GM12878 (cell line): ENCODE measurements at regions not wholly inside any gene's neighbourhood (a gene's known extent, or its start where the extent isn't known, plus 50 kb on each side); places are given as distances from the start of the nearest gene placed in this dataset.

Experiments
- NFYB ChIP-seq: IDR thresholded peaks from 2 replicates; pipeline ENCODE4 v1.6.1; 2011; ENCODE audit warnings: low read depth, mild to moderate bottlenecking, low read length, improper control_type of control experiment, moderate library complexity; ENCODE audit not compliant: insufficient read depth
- POLR2A ChIP-seq: IDR thresholded peaks from 2 replicates; pipeline ENCODE4 v1.6.1; 2011; ENCODE audit warnings: low read depth, mild to moderate bottlenecking, low read length
- SUZ12 ChIP-seq: fragments of 200-600 bp; sonication (generic); IDR thresholded peaks from one replicate; pipeline ENCODE4 v1.6.1; 2018; ENCODE audit warnings: antibody characterized with exemption, mild to moderate bottlenecking; ENCODE audit not compliant: unreplicated experiment
- TF ChIP-seq, protein P1 (sequence below), 3 experiments: IDR thresholded peaks in 2 of 3; conservative IDR thresholded peaks in 1 of 3; 2 replicates each; pipeline ENCODE4 v1.5.1; 2011; ENCODE audit warnings: low read depth in 3 of 3, low read length in 3 of 3, mild to moderate bottlenecking in 3 of 3, control low read depth in 2 of 3, moderate library complexity in 2 of 3, inconsistent platforms in 1 of 3, mixed read lengths in 1 of 3; ENCODE audit not compliant: control insufficient read depth in 2 of 3, insufficient read depth in 1 of 3; ENCODE audit errors: extremely low read depth in 1 of 3
- TF ChIP-seq, protein P2 (sequence below): fragments of 450-650 bp; formaldehyde crosslinking; IDR thresholded peaks from 2 replicates; pipeline ENCODE4 v1.5.0; 2022; ENCODE audit warnings: mild to moderate bottlenecking, missing genetic modification characterization
- TF ChIP-seq, protein P3 (sequence below): IDR thresholded peaks from 2 replicates; pipeline ENCODE4 v1.6.1; 2012; ENCODE audit warnings: mild to moderate bottlenecking, low read depth, low read length

DNA sequence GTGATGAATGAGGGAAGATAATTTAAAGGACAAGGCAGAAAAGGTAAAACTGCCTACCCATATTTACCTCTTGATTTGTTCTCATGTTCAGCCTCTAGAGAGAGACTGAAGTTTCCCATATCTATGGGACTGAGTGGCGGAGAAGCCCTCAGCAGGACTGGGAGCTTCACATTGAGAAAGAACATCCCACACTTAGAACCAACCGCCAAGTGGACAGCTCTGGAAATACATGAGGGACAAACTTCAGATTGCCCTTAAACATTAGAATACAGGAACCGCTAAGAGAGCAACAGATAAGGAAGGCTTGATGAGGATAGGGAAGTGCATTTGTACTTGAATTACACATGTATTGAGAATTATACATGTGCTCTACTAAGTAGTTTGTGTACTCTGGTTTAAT is 316.0 kb upstream of the MIR17HG start:
- TF ChIP-seq, protein P1, sequence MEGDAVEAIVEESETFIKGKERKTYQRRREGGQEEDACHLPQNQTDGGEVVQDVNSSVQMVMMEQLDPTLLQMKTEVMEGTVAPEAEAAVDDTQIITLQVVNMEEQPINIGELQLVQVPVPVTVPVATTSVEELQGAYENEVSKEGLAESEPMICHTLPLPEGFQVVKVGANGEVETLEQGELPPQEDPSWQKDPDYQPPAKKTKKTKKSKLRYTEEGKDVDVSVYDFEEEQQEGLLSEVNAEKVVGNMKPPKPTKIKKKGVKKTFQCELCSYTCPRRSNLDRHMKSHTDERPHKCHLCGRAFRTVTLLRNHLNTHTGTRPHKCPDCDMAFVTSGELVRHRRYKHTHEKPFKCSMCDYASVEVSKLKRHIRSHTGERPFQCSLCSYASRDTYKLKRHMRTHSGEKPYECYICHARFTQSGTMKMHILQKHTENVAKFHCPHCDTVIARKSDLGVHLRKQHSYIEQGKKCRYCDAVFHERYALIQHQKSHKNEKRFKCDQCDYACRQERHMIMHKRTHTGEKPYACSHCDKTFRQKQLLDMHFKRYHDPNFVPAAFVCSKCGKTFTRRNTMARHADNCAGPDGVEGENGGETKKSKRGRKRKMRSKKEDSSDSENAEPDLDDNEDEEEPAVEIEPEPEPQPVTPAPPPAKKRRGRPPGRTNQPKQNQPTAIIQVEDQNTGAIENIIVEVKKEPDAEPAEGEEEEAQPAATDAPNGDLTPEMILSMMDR (IDR thresholded peaks at IDR 0.05 in 2 of 3, conservative IDR thresholded peaks at IDR 0.05 in 1 of 3; ENCODE audit: control insufficient read depth in 2 of 3, extremely low read depth in 1 of 3, insufficient read depth in 1 of 3, low read depth in 3 of 3, low read length in 3 of 3): no peak
- no peak for TF ChIP-seq POLR2A
- TF ChIP-seq NFYB: no peak
- TF ChIP-seq, protein P2, sequence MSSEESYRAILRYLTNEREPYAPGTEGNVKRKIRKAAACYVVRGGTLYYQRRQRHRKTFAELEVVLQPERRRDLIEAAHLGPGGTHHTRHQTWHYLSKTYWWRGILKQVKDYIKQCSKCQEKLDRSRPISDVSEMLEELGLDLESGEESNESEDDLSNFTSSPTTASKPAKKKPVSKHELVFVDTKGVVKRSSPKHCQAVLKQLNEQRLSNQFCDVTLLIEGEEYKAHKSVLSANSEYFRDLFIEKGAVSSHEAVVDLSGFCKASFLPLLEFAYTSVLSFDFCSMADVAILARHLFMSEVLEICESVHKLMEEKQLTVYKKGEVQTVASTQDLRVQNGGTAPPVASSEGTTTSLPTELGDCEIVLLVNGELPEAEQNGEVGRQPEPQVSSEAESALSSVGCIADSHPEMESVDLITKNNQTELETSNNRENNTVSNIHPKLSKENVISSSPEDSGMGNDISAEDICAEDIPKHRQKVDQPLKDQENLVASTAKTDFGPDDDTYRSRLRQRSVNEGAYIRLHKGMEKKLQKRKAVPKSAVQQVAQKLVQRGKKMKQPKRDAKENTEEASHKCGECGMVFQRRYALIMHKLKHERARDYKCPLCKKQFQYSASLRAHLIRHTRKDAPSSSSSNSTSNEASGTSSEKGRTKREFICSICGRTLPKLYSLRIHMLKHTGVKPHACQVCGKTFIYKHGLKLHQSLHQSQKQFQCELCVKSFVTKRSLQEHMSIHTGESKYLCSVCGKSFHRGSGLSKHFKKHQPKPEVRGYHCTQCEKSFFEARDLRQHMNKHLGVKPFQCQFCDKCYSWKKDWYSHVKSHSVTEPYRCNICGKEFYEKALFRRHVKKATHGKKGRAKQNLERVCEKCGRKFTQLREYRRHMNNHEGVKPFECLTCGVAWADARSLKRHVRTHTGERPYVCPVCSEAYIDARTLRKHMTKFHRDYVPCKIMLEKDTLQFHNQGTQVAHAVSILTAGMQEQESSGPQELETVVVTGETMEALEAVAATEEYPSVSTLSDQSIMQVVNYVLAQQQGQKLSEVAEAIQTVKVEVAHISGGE: no peak
- TF ChIP-seq SUZ12: no peak
- TF ChIP-seq, protein P3, sequence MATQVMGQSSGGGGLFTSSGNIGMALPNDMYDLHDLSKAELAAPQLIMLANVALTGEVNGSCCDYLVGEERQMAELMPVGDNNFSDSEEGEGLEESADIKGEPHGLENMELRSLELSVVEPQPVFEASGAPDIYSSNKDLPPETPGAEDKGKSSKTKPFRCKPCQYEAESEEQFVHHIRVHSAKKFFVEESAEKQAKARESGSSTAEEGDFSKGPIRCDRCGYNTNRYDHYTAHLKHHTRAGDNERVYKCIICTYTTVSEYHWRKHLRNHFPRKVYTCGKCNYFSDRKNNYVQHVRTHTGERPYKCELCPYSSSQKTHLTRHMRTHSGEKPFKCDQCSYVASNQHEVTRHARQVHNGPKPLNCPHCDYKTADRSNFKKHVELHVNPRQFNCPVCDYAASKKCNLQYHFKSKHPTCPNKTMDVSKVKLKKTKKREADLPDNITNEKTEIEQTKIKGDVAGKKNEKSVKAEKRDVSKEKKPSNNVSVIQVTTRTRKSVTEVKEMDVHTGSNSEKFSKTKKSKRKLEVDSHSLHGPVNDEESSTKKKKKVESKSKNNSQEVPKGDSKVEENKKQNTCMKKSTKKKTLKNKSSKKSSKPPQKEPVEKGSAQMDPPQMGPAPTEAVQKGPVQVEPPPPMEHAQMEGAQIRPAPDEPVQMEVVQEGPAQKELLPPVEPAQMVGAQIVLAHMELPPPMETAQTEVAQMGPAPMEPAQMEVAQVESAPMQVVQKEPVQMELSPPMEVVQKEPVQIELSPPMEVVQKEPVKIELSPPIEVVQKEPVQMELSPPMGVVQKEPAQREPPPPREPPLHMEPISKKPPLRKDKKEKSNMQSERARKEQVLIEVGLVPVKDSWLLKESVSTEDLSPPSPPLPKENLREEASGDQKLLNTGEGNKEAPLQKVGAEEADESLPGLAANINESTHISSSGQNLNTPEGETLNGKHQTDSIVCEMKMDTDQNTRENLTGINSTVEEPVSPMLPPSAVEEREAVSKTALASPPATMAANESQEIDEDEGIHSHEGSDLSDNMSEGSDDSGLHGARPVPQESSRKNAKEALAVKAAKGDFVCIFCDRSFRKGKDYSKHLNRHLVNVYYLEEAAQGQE: no peak
